ENCODE measurements at regions not wholly inside any gene's neighbourhood (a gene's known extent, or its start where the extent isn't known, plus 50 kb on each side); places are given as distances from the start of the nearest gene placed in this dataset.

DNA sequence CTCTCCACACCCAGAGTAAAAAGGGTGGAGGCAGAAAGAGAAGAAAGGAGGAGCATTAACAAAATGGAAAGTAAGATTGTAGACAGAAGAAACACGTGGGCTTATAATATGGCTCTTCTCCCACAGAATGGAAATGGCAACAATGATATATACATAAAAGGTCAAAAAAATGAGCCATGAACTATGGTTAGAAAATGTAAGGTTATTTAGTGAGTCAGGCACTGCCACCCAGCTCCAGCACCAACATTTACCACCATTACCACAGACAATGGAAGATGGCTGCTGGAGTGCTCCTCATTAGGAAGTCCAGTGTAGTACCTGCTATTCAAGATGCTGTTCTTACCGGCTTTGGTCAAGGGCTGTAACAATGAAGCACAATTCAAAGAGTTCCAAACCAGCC lies 258.0 kb downstream of the ZEB2 start:
- TF ChIP-seq GABPA (IDR thresholded peaks at IDR 0.05 in 1 of 2, conservative IDR thresholded peaks at IDR 0.05 in 1 of 2) = no peak
- TF ChIP-seq, protein P1, sequence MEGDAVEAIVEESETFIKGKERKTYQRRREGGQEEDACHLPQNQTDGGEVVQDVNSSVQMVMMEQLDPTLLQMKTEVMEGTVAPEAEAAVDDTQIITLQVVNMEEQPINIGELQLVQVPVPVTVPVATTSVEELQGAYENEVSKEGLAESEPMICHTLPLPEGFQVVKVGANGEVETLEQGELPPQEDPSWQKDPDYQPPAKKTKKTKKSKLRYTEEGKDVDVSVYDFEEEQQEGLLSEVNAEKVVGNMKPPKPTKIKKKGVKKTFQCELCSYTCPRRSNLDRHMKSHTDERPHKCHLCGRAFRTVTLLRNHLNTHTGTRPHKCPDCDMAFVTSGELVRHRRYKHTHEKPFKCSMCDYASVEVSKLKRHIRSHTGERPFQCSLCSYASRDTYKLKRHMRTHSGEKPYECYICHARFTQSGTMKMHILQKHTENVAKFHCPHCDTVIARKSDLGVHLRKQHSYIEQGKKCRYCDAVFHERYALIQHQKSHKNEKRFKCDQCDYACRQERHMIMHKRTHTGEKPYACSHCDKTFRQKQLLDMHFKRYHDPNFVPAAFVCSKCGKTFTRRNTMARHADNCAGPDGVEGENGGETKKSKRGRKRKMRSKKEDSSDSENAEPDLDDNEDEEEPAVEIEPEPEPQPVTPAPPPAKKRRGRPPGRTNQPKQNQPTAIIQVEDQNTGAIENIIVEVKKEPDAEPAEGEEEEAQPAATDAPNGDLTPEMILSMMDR (IDR thresholded peaks at IDR 0.05; ENCODE audit: low read depth, low read length, missing input control) = no peak
- no peak for TF ChIP-seq SP1 (IDR thresholded peaks at IDR 0.05)
- TF ChIP-seq TAF1 (conservative IDR thresholded peaks at IDR 0.05) = no peak
- no peak for TF ChIP-seq REST (IDR thresholded peaks at IDR 0.05)
- TF ChIP-seq ZBTB33 (IDR thresholded peaks at IDR 0.05) = no peak
- no peak for TF ChIP-seq JUND (IDR thresholded peaks at IDR 0.05)
- TF ChIP-seq EGR1 (IDR thresholded peaks at IDR 0.05; ENCODE audit: low read depth in 2 of 2) = no peak
- TF ChIP-seq YY1 (IDR thresholded peaks at IDR 0.05) = no peak
- TF ChIP-seq, protein P2, sequence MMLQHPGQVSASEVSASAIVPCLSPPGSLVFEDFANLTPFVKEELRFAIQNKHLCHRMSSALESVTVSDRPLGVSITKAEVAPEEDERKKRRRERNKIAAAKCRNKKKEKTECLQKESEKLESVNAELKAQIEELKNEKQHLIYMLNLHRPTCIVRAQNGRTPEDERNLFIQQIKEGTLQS (IDR thresholded peaks at IDR 0.05) = no peak
- no peak for TF ChIP-seq RAD21 (IDR thresholded peaks at IDR 0.05)
